ENCODE measurements at regions not wholly inside any gene's neighbourhood (a gene's known extent, or its start where the extent isn't known, plus 50 kb on each side); places are given as distances from the start of the nearest gene placed in this dataset.

GRCh38 chrX:14295426-14295825 lies 233.9 kb upstream of the GLRA2 start:
- TF ChIP-seq EZH2 (IDR thresholded peaks at IDR 0.05; ENCODE audit: borderline replicate concordance, insufficient read depth, low read length, poor library complexity, severe bottlenecking) (no peak), CTCF (IDR thresholded peaks at IDR 0.05; ENCODE audit: poor library complexity, severe bottlenecking) (no peak), EP300 (conservative IDR thresholded peaks at IDR 0.05; ENCODE audit: poor library complexity, severe bottlenecking) (no peak), POLR2AphosphoS5 (IDR thresholded peaks at IDR 0.05) (no peak), TAF1 (IDR thresholded peaks at IDR 0.05; ENCODE audit: low read depth) (no peak), REST (IDR thresholded peaks at IDR 0.05; ENCODE audit: borderline replicate concordance) (no peak)
